DMS153 (cell line): ENCODE measurements at regions not wholly inside any gene's neighbourhood (a gene's known extent, or its start where the extent isn't known, plus 50 kb on each side); places are given as distances from the start of the nearest gene placed in this dataset.

Experiments used
- DNase-seq: peaks from one replicate; lab custom pipeline; 2025; lab: John Stamatoyannopoulos, UW

DNA sequence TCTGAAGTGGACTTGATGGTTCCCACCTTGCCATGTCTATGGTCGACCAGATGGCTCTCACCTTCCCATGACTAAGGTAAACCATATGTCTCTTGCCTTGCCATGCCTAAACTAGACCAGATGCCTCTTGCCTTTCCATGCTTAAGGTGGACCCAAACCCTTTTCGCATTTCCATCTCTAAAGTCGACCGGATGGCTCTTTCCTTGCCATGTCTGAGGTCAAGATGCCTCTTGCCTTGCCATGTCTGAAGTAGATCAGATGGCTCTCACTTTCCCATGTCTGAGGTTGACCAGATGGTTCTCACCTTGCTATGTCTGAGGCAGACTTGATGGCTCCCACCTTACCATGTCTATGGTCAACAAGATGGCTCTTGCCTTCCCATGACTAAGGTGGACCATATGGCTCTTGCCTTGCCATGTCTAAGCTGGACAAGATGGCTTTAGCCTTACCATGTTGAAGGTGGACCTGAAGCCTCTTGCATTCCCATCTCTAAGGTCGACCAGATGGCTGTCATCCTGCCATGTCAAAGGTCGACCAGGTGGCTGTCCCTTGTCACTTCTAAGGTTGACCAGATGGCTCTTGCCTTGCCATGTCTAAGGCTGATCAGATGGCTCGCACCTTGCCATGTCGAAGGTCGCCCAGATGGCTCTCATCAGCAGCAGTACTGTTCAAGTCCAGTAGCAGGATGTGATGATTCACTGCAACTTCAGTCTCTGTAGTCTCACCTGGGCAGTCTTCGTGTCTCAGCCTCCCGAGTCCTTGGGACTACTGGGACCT is 1439.4 kb downstream of the UQCRFS1 start:
- DNase-seq, result no peak

DNA sequence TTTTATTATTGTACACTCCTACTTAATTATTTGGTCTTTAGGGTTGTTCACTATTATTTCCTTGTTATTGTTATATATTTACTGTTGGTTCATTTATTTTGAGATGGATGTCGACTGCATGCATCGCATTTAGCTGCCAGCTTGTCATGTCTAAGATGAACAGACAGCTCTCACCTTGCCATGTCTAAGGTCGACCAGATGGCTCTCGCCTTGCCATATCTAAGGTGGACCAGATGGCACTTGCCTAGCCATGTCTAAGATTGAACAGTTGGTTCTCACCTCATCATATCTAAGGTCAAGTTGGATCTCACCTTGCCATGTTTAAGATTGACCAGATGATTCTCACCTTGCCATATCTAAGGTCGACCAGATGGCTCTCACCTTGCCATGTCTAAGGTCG is 1440.9 kb downstream of the UQCRFS1 start:
- no peak for DNase-seq

DNA sequence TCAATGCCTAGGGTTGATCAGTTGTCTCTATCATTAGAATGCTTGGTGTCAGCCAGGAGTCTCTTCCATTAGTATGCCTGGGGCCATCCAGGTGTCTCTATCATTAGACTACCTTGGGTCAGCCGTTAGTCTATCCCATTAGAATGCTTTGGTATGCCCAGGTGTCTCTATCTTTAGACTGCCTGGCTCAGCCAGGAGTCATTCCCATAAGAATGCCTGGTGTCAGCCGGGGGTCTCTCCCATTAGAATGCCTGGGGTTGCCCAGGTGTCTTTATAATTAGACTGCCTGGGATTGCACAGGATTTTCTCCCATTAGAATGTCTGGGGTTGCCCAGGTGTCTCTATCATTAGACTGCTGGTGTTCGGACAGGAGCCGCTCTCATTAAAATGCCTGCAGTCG is 1442.9 kb downstream of the UQCRFS1 start:
- DNase-seq, result no peak

DNA sequence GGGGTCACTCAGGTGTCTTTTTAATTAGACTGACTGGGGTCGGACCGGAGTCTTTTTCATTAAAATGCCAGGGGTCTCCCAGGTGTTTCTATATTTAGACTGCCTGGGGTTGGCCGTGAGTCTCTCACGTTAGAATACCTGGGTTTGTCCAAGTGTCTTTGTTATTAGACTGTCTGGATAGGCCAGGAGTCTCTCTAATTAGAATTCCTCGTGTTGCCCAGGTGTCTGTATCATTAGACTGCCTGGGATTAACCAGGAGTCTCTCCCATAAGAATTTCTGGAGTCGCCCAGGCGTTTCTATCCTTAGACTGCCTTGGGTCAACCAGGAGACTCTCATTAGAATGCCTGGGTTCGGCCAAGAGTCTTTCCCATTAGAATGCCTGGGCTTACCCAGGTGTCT is 1445.7 kb downstream of the UQCRFS1 start:
- no peak for DNase-seq

DNA sequence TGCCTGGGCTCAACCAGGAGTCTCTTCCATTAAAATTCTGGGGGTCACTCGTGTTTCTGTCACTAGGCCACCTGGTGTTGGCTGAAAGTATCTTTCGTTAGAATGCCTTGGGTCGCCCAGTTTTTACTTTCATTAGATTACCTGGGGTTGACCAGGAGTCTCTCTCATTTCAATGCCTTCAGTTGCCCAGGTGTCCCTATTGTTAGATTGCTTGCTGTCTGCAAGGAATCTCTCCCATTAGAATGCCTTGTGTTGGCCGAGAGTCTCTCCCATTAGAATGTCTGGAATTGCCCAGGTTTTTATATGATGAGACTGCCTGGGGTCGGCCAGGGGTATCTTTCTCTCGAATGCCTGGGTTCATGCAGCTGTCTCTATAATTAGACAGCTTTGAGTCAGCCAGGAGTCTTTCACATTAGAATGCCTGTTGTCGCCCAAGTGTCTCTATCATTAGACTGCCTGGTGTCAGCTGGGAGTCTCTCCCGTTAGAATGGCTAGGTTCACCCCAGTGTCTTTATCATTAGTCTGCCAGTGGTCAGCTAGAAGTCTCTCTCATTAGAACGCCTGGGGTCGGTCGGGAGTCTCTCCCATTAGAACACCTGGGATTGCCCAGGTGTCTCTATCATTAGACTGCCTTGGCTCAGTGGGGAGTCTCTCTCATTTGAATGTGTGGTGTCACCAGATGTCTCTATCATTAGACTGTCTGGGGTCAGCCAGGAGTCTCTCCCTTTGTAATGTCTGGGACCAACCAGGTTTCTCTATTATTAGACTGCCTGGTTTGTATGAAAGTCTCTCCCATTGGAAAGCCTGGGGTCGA is 1446.8 kb downstream of the UQCRFS1 start:
- no peak for DNase-seq

DNA sequence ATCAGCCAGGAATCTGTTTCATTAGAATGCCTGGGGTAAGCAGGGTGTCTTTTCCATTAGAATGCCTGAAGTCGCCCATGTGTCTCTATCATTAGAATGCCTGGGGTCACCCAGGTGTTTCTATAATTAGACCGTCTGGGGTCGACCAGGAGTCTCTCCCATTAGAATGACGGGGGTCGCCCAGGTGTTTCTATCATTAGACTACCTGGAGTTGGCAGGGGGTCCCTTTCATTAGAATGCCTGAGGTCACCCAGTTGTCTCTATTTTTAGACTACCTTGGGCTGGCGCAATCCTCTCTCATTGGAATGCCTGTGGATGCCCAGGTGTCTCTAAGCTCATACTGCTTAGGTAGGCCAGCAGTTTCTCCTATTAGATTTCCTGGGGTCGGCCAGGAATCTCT is 1447.6 kb downstream of the UQCRFS1 start:
- no peak for DNase-seq

DNA sequence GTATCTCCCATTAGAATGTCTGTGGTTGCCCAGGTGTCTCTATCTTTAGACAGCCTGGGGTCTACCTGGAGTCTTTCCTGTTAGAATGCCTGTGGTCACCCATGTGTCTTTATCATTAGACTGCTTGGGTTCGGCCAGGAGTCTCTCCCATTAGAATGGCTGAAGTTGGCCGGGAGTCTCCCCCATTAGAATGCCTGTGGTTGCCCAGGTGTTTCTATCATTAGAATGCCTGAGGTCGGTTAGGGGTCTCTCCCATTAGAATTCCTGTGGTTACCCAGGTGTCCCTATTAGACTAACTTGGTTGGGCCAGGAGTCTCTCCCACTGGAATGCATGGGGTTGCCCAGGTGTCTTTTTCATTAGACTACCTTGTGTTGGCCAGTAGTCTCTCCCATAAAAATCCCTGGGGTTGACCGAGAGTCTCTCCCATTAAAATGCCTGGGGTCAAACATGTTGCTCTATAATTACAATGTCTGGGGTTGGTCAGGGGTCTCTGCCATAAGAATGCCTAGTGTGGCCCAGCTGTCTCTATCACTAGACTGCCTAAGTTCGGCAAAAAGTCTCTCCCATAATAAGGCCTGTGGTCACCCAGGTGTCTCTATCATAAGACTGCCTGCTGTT is 1448.7 kb downstream of the UQCRFS1 start:
- DNase-seq, result no peak

DNA sequence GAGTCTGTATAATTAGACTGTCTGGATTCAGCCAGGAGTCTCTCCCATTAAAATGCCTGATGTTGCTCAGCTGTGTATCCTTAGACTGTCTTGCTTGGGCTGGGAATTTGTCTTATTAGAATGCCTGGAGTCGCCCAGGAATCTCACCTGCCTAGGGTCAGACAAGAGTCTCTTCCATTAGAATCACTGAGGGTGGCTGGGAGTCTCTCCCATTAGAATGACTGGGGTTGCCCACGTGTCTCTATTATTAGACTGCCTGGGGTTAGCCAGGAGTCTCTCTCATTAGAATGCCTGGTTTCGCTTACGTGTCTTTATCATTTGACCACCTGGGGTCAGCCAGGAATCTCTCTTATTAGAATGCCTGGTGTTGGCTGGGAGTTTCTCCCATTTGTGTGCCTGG is 1450.0 kb downstream of the UQCRFS1 start:
- no peak for DNase-seq

DNA sequence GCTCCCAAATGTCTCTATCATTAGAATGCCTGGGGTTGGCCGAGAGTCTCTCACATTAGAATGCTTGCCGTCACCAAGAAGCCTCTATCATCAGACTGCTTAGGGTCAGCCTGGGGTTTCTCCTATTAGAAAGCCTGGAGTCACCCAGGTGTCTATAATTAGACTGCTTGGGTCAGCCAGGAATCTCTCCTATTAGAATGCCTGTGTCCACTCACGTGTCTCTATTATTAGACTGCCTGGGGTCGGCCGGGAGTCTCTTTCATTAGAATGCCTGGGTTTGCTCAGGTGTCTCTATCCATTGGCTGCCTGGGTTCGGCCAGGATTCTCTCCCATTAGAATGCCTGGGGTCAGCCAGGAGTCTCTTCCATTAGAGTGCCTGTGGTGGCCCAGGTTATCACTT is 1453.1 kb downstream of the UQCRFS1 start:
- no peak for DNase-seq

DNA sequence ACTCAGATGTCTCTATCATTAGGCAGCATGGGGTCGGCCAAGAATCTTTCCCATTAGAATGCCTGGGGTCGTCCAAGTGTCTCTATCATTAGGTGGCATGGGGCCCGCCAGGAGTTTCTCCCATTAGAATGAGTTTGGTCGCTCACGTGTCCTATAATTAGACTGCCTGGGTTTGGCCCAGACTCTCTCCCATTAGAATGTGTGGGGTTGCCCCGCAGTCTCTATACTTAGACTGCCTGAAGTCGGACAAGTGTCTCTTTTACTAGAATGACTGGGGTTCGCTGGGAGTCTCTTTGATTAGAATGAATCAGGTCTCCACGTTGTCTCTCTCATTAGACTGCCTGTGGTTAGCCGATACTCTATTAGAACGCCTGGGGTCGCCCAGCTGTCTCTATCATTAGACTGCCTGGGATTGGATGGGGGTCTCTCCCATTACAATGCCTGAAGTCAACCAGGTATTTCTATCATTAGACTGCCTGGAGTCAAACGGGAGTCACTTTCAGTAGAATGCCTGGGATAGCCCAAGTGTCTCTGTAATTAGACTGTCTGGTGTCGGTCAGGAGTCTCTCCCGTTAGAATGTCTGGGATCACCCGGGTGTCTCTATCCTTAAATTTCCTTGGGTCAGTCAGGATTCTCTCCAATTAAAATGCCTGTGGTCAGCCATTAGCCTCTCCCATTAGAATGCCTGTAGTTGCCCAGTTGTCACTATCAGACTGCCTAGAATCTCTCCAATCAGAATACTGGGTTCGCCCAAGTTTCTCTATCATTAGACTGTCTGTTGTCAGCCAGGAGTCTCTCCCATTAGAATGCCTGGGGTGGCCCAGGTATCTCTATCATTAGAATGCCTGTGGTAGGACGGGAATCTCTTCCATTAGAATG is 1454.1 kb downstream of the UQCRFS1 start:
- no peak for DNase-seq

DNA sequence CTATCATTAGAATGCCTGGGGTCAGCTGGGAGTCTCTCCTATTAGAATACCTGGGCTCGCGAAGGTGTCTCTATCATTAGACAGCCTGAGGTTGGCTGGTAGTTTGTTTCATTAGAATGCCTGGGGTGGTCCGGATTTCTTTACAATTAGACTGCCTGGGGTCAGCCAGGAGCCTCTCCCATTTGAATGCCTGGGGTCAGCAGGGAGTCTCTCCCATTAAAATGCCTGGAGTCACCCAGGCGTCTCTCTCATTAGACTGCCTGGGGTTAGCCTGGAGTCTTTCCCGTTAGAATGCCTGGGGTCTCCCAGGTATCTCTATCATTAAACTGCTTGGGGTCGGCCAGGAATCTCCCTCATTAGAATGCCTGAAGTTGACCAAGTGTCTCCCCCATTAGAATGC is 1458.3 kb downstream of the UQCRFS1 start:
- DNase-seq, result no peak

DNA sequence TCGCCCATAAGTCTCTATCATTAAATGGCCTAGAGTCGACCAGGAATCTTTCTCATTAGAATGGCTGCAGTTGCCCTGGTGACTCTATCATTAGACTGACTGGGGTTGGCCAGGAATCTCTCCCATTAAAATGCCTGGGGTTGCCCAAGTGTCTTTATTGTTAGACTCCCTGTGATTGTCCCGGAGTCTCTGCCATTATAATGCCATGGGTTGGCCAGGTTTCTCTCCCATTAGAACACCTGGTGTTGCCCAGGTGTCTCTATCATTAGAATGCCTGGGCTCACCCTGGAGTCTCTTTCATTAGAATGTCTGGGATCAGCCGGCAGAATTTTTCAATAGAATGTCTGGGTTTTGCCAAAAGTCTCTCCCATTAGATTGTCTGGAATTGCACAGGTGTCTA is 1459.3 kb downstream of the UQCRFS1 start:
- DNase-seq, result no peak

DNA sequence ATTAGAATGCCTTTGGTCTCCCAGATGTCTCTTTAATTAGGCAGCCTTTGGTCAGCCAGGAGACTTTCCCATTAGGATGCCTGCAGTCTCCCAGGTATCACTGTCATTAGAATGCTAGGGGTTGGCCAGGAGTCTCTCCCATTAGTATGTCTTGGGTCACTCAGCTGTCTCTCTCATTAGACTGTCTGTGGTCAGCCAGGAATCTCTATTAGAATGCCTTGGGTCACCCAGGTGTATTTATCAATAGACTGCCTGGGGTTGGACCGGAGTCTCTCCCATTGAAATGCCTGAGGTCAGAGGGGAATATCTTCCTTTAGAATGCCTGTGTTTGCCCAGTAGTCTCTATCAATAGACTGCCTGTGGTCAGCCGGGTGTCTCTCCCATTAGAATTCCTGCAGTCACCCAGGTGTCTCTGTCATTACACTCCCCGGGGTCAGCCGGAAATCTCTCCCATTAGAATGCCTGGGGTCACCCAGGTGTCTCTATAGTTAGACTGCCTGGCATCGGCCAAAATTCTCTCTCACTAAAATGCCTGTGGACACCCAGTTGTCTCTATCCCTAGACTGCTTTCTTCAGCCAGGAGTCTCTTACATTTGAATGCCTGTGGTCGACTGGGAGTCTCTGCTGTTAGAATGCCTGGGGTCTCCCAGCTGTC is 1460.3 kb downstream of the UQCRFS1 start:
- no peak for DNase-seq

DNA sequence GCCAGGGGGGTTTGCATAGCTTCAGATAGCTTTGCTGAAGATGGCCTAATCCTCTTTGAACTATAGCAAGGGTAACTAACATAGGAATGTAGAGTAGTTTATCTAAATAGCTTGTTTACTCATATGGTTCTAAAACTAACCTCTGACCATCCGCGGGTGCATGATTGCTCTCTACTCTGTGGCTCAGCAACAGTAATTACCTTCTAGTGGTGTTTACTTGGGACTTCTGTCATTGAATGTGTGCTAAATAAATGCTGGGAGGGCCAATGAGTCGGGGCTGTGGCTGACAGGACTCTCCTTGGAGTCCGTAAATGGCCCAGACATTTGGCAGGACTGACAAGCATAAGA is 1461.9 kb downstream of the UQCRFS1 start:
- no peak for DNase-seq

DNA sequence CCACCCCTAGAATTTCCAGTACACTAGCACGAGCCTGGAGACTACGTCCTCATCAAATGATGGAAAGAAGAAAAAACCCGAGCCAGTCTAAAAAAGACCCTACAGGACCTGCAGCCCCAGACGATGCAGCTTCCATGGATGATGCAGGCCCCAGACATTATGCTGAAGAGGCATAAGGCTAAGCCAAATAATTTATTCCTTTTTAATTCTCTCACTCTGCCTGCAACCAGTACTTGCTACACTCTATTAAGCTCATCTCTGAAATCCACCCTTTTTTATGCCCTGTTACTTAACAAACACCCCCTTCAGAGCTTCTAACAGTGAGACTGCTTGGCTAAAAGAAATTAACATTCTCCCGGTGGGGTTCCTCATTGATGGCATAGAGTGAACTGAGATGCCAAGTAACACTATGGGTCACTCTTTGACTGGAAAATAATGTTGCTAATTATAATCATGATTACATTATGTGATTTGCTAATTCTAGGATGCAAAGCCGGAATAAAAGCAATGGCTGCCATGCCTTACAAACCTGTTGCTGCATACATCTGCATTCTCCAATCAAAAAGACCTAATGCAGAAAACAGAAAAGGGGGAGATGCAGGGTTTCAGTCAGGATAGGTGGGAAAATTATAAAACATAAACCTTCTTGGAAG is 1462.4 kb downstream of the UQCRFS1 start:
- no peak for DNase-seq

DNA sequence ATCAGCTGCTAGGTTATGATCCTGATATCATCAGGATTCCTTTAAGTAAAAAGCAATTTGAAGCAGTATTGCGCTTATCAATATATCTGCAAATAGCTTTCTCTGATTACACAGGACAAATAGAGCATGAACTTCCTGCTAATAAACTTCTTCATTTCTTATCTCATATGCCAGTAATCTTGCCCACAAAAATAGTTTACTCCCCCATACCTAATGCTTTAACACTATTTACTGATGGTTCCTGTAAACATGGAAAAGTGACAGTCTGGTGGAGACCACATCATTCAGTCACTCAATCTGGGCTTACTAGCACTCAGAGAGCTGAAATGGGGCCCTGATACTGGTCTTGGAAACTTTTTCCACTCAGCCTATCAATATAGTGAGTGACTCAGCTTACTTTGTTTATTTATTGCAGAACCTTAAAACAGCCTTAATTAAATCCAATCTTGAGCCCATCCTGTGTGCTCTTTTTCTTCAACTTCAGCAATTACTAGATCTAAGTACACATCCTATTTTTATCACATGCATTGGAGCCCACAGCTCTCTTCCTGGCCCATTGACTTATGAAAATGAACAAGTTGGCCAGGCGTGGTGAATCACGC is 1464.3 kb downstream of the UQCRFS1 start:
- DNase-seq, result no peak

DNA sequence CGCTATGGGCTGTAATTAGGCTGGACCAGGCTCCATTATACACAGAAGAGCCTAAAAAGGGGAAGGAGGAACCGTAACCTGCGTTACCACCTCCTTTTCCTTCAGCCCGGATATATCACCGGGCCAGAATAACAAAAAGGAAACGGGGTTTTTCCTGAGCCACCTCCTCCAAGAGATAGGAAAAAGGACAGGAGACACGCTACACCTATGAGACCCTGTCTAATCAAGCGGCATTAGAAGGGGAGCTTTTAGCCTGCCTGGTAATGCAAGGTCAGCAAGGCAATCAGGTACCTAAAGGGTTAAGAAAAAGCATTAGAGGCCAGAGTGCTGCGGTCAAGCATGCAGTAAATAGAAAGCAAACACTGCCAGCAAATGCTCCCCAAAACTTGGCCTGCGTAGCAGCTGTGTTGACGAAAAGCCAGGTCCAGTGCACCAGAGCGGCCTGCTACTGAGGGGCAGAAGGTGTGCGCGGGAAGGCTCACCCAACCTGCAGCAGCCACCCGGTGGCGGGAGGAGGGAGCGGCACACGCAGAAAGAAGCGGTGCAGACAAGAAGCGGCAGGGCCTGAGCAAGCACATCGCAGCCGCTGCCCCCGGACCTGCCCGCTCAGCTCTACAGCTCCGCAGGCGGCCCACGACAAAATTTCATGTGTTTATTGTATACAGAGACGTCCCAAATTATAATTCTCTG is 1466.1 kb downstream of the UQCRFS1 start:
- no peak for DNase-seq

DNA sequence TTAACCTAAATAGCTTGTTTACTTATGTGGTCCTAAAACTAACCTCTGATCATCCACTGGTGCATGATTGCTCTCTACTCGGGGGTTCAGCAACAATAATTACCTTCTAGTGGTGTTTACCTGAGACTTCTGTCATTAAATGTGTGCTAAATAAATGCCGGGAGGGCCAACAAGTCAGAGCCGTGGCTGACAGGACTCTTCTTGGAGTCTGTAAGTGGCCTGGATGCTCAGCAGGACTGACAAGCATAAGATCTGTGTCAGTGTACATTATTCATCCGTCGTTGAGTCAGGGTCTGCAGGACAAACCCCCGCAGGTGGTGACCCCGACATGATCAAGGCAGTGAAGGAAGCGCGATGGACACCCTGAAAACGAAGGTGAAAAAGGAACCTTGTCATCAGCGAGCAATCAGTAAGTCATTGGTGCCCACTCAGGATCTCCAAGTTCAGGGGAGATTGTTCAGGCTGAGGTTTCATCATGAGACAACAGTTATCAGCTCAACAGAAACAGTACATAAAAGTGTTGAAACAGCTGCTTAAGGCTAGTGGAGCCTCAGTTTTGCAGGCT is 1466.9 kb downstream of the UQCRFS1 start:
- no peak for DNase-seq

DNA sequence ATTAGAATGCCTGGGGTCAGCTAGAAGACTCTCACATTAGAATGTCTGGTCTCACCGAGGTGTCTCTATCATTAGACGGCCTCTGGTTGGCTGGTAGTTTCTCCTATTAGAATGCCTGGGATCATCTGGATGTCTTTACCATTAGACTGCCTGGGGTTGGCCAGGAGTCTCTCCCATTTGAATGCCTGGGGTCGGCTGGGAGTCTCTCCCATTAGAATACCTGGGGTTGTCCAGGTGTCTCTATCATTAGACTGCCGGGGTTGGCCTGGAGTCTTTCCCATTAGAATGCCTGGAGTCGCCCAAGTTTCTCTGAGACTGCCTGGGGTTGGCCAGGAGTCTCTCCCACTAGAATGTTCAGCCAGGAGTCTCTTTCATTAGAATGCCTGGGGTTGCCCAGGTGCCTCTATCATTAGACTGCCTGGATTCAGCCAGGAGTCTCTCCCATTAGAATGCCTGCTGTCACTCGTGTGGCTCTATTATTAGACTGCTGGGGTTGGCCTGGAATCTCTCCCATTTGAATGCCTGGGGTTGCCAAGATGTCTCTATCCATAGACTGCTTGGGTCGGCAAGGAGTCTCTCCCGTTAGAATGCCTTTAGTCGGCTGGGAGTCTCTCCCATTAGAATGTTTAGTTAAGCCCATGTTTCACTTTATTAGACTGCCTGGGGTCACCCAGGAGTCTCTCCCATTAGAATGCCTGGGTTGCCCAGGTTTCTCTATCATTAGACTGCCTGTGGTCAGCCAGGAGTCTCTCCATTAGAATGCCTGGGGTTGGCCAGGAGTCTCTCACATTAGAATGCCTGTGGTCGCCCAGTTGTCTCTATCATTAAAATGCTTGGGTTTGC is 1467.8 kb downstream of the UQCRFS1 start:
- DNase-seq, result no peak
